Ascending aorta (tissue), 2 donors: ENCODE measurements at regions not wholly inside any gene's neighbourhood (a gene's known extent, or its start where the extent isn't known, plus 50 kb on each side); places are given as distances from the start of the nearest gene placed in this dataset.

ENCODE experiments used
- DNase-seq, 2 donors: peaks; one replicate each; pipeline ENCODE4 v3.0.0-alpha.2; 2019; ENCODE audit warnings: low spot score in 2 of 2
- H3K27ac ChIP-seq, 2 donors: fragments of 200-600 bp; sonication (generic); one replicate each; pipeline ENCODE4 v1.5.1; 2016 to 2017; ENCODE audit warnings: mild to moderate bottlenecking in 1 of 2
- H3K27me3 ChIP-seq: fragments of 200-600 bp; sonication (generic); one replicate; pipeline ENCODE4 v1.5.1; 2017
- H3K36me3 ChIP-seq, 2 donors: fragments of 200-600 bp; sonication (generic); one replicate each; pipeline ENCODE4 v1.5.1; 2016
- H3K4me1 ChIP-seq, 2 donors: fragments of 200-600 bp; sonication (generic); one replicate each; pipeline ENCODE4 v1.5.1; 2016 to 2017; ENCODE audit warnings: mild to moderate bottlenecking in 1 of 2
- H3K4me3 ChIP-seq, 2 donors: fragments of 200-600 bp; sonication (generic); one replicate each; pipeline ENCODE4 v1.5.1; 2016 to 2017; ENCODE audit warnings: mild to moderate bottlenecking in 1 of 2
- H3K9me3 ChIP-seq, 2 donors: fragments of 200-600 bp; sonication (generic); one replicate each; pipeline ENCODE4 v1.5.1; 2016
- CTCF ChIP-seq, 3 experiments: fragments of 200-600 bp in 2 of 3; fragments of 450-650 bp in 1 of 3; sonication (generic) in 2 of 3; IDR thresholded peaks; one replicate each; pipeline ENCODE4 v1.5.1; 2016 to 2019; ENCODE audit warnings: antibody characterized with exemption in 3 of 3, mild to moderate bottlenecking in 1 of 3, moderate library complexity in 1 of 3
- intact Hi-C: fragments of 100-400 bp; cut with DNase I; formaldehyde crosslinking; loops from one replicate; pipeline ENCODE4 v1.15.1; 2023

GRCh38 chr7:84548366-84549365 lies 354.1 kb upstream of the SEMA3A start:
- H3K27ac ChIP-seq = no peak overlapping the region
- no peak for DNase-seq
- intact Hi-C loops = no loop called here
- no peaks in the 10 kb centered on the region for H3K27me3 ChIP-seq
- no peaks in the 10 kb centered on the region for H3K4me1 ChIP-seq
- H3K4me3 ChIP-seq = no peak overlapping the region
- no peak for TF ChIP-seq CTCF (IDR thresholded peaks at IDR 0.05)
- no peaks in the 10 kb centered on the region for H3K36me3 ChIP-seq
- no peaks in the 10 kb centered on the region for H3K9me3 ChIP-seq

- Histone ChIP-seq H3K36me3 (no peaks in the 10 kb centered on the region), H3K27ac (no peak overlapping the region), H3K9me3 (no peaks in the 10 kb centered on the region), H3K4me1 (no peaks in the 10 kb centered on the region), H3K4me3 (no peak overlapping the region), H3K27me3 (no peaks in the 10 kb centered on the region)
- DNase-seq = no peak
- TF ChIP-seq CTCF (IDR thresholded peaks at IDR 0.05) = no peak
- intact Hi-C loops = no loop called here
Observed at GRCh38 chr7:84547331-84547730, 352.7 kb upstream of the SEMA3A start.

- no peak for DNase-seq
- no peaks in the 10 kb centered on the region for H3K27me3 ChIP-seq
- H3K4me1 ChIP-seq = no peaks in the 10 kb centered on the region
- H3K9me3 ChIP-seq = no peaks in the 10 kb centered on the region
- intact Hi-C loops = no loop called here
- TF ChIP-seq CTCF (IDR thresholded peaks at IDR 0.05) = no peak
- H3K4me3 ChIP-seq = no peak overlapping the region
- no peaks in the 10 kb centered on the region for H3K36me3 ChIP-seq
- no peak overlapping the region for H3K27ac ChIP-seq
Observed at GRCh38 chr7:84546403-84546802, 351.8 kb upstream of the SEMA3A start.

GRCh38 chr7:84538268-84538667 lies 343.7 kb upstream of the SEMA3A start:
- no peak for TF ChIP-seq CTCF (IDR thresholded peaks at IDR 0.05)
- Histone ChIP-seq H3K4me1 (no peaks in the 10 kb centered on the region), H3K27ac (peak overlapping the region in 1 of 2 donors; percentile 10), H3K4me3 (no peak overlapping the region), H3K27me3 (no peaks in the 10 kb centered on the region), H3K36me3 (no peaks in the 10 kb centered on the region), H3K9me3 (no peaks in the 10 kb centered on the region)
- intact Hi-C loops = no loop called here
- no peak for DNase-seq

GRCh38 chr7:84536271-84536870 lies 341.8 kb upstream of the SEMA3A start:
- H3K27ac ChIP-seq = no peak overlapping the region
- no peak for DNase-seq
- no peak overlapping the region for H3K4me3 ChIP-seq
- TF ChIP-seq CTCF (IDR thresholded peaks at IDR 0.05) = no peak
- intact Hi-C loops = no loop called here
- H3K4me1 ChIP-seq = no peaks in the 10 kb centered on the region
- no peaks in the 10 kb centered on the region for H3K27me3 ChIP-seq
- no peaks in the 10 kb centered on the region for H3K9me3 ChIP-seq
- H3K36me3 ChIP-seq = no peaks in the 10 kb centered on the region
